SK-N-SH (cell line): ENCODE measurements at regions not wholly inside any gene's neighbourhood (a gene's known extent, or its start where the extent isn't known, plus 50 kb on each side); places are given as distances from the start of the nearest gene placed in this dataset.

Experiments used
- CTCF ChIA-PET: fragments of 300-600, 350-600 bp; formaldehyde crosslinking; extraction: SDS; loops from one replicate; lab custom pipeline; 2021; lab: Yijun Ruan, JAX
- POLR2A ChIA-PET: fragments of 350-600 bp; sonication (Branson Sonifier 250); formaldehyde crosslinking; extraction: SDS; loops from one replicate; lab custom pipeline; 2020; ENCODE audit warnings: antibody characterized with exemption, inconsistent platforms; lab: Yijun Ruan, JAX
- DNase-seq: peaks from one replicate; pipeline ENCODE4 v3.0.0; 2012
- H2AFZ ChIP-seq: fragments of 200-600 bp; sonication (generic); 2 replicates; pipeline ENCODE4 v1.8.1; 2016; ENCODE audit warnings: antibody characterized with exemption, mild to moderate bottlenecking, low read depth
- H3F3A ChIP-seq: fragments of 200-600 bp; sonication (generic); replicated peaks from 2 replicates; pipeline ENCODE3; 2016; ENCODE audit warnings: antibody characterized with exemption, mild to moderate bottlenecking; ENCODE audit not compliant: insufficient read depth
- H3K27ac ChIP-seq, 2 experiments: fragments of 200-500 bp in 1 of 2; fragments of 200-600 bp in 1 of 2; sonication (Bioruptor generic) in 1 of 2; sonication (generic), shearing (Covaris generic) in 1 of 2; 2 replicates each; pipeline versions ENCODE4 v1.5.1 to v1.6.1; 2014 to 2016; ENCODE audit warnings: low read depth in 2 of 2, inconsistent platforms in 1 of 2, low read length in 1 of 2, mild to moderate bottlenecking in 1 of 2, mixed read lengths in 1 of 2
- H3K27me3 ChIP-seq: fragments of 200-600 bp; sonication (generic), shearing (Covaris generic); 2 replicates; pipeline ENCODE4 v1.6.1; 2016; ENCODE audit warnings: mixed run types; ENCODE audit not compliant: insufficient read depth
- H3K36me3 ChIP-seq, 2 experiments: fragments of 200-500 bp in 1 of 2; fragments of 200-600 bp in 1 of 2; sonication (Bioruptor generic) in 1 of 2; sonication (generic) in 1 of 2; replicated peaks in 1 of 2; 2 replicates each; pipeline versions ENCODE3 to v1.5.1; 2014 to 2016; ENCODE audit warnings: low read length in 1 of 2, mild to moderate bottlenecking in 1 of 2; ENCODE audit not compliant: insufficient read depth in 2 of 2, control insufficient read depth in 1 of 2
- H3K4me1 ChIP-seq, 2 experiments: fragments of 200-500 bp in 1 of 2; fragments of 200-600 bp in 1 of 2; sonication (Bioruptor generic) in 1 of 2; sonication (generic), shearing (Covaris generic) in 1 of 2; 2 replicates each; pipeline versions ENCODE4 v1.5.1 to v1.6.1; 2014 to 2016; ENCODE audit warnings: low read depth in 1 of 2, low read length in 1 of 2, mixed run types in 1 of 2; ENCODE audit not compliant: insufficient read depth in 2 of 2, control insufficient read depth in 1 of 2
- H3K4me2 ChIP-seq: fragments of 200-600 bp; sonication (generic), shearing (Covaris generic); 2 replicates; pipeline ENCODE4 v1.6.1; 2017; ENCODE audit warnings: mixed run types
- H3K4me3 ChIP-seq, 2 experiments: fragments of 200-500 bp in 1 of 2; fragments of 200-600 bp in 1 of 2; sonication (Bioruptor generic) in 1 of 2; sonication (generic), shearing (Covaris generic) in 1 of 2; 2 replicates each; pipeline versions ENCODE4 v1.5.1 to v1.8.1; 2014 to 2016; ENCODE audit warnings: low read depth in 2 of 2, inconsistent platforms in 1 of 2, low read length in 1 of 2, mild to moderate bottlenecking in 1 of 2, mixed read lengths in 1 of 2, moderate library complexity in 1 of 2
- H3K79me2 ChIP-seq: fragments of 200-600 bp; sonication (generic); 2 replicates; pipeline ENCODE4 v1.8.1; 2017; ENCODE audit warnings: mild to moderate bottlenecking; ENCODE audit not compliant: insufficient read depth
- H3K9ac ChIP-seq: fragments of 200-600 bp; sonication (generic); 2 replicates; pipeline ENCODE4 v1.6.1; 2017; ENCODE audit warnings: mixed run types
- H3K9me2 ChIP-seq: fragments of 200-600 bp; sonication (generic); 2 replicates; pipeline ENCODE4 v1.6.1; 2017; ENCODE audit warnings: mixed run types
- H3K9me3 ChIP-seq: fragments of 200-600 bp; sonication (generic); 2 replicates; pipeline ENCODE4 v1.6.1; 2017; ENCODE audit warnings: mixed run types, mild to moderate bottlenecking, moderate library complexity
- H4K20me1 ChIP-seq: fragments of 200-600 bp; sonication (generic); 2 replicates; pipeline ENCODE4 v1.6.1; 2017; ENCODE audit warnings: mild to moderate bottlenecking, mixed run types; ENCODE audit not compliant: insufficient read depth
- CTCF ChIP-seq: fragments of 200-600 bp; sonication (generic); IDR thresholded peaks from 2 replicates; pipeline ENCODE4 v1.6.1; 2017; ENCODE audit warnings: antibody characterized with exemption, mild to moderate bottlenecking, moderate library complexity
- ELF1 ChIP-seq: IDR thresholded peaks from 2 replicates; pipeline ENCODE4 v1.4.0; 2012
- EP300 ChIP-seq, 2 experiments: IDR thresholded peaks; 2 replicates each; pipeline versions ENCODE4 v1.4.0 to v1.6.1; 2012; ENCODE audit warnings: borderline replicate concordance in 1 of 2, low read depth in 1 of 2, low read length in 1 of 2
- FOXJ3 ChIP-seq: sonication (generic); formaldehyde crosslinking; IDR thresholded peaks from 2 replicates; pipeline ENCODE4 v1.5.1; 2020; ENCODE audit warnings: mild to moderate bottlenecking, missing genetic modification reagents
- IRF3 ChIP-seq: fragments of 150-350 bp; IDR thresholded peaks from 2 replicates; pipeline ENCODE4 v1.6.1; 2016; ENCODE audit warnings: mild to moderate bottlenecking, low read depth, low read length
- JUND ChIP-seq: IDR thresholded peaks from 2 replicates; pipeline ENCODE4 v1.4.0; 2012
- MEF2A ChIP-seq: IDR thresholded peaks from 2 replicates; pipeline ENCODE4 v1.4.0; 2012; ENCODE audit warnings: low read depth, borderline replicate concordance
- MXI1 ChIP-seq: IDR thresholded peaks from 2 replicates; pipeline ENCODE4 v1.6.1; 2012; ENCODE audit warnings: mild to moderate bottlenecking, low read depth, low read length, improper control_type of control experiment
- NRF1 ChIP-seq: IDR thresholded peaks from 2 replicates; pipeline ENCODE4 v1.6.1; 2012; ENCODE audit warnings: low read depth, mild to moderate bottlenecking, low read length
- RCOR1 ChIP-seq: fragments of 150-350 bp; IDR thresholded peaks from 2 replicates; pipeline ENCODE4 v1.6.1; 2017; ENCODE audit warnings: antibody characterized with exemption, low read length
- REST ChIP-seq: IDR thresholded peaks from 2 replicates; pipeline ENCODE4 v1.6.1; 2012; ENCODE audit warnings: mild to moderate bottlenecking, low read depth, low read length, moderate library complexity
- RFX5 ChIP-seq: IDR thresholded peaks from 2 replicates; pipeline ENCODE4 v1.6.1; 2012; ENCODE audit warnings: mild to moderate bottlenecking, improper control_type of control experiment, low read length
- TEAD4 ChIP-seq: IDR thresholded peaks from 2 replicates; pipeline ENCODE4 v1.4.0; 2012; ENCODE audit warnings: mild to moderate bottlenecking, borderline replicate concordance; ENCODE audit not compliant: insufficient read depth
- ZBTB33 ChIP-seq: IDR thresholded peaks from 2 replicates; pipeline ENCODE4 v1.4.0; 2012; ENCODE audit warnings: low read depth, borderline replicate concordance
- WGBS: methylation state at CpG from one replicate; pipeline ENCODE4 v1.1.6; 2017; ENCODE audit warnings: low lambda C conversion rate; 5-methylcytosine and 5-hydroxymethylcytosine counted together

- Histone ChIP-seq H3K4me2 (no peak overlapping the region), H3K27ac (no peak overlapping the region), H4K20me1 (no peaks in the 10 kb centered on the region), H3F3A (no peaks in the 10 kb centered on the region), H3K36me3 (no peaks in the 10 kb centered on the region), H2AFZ (no peak overlapping the region), H3K9ac (no peak overlapping the region), H3K4me1 (no peaks in the 10 kb centered on the region), H3K4me3 (no peak overlapping the region), H3K27me3 (peaks cover 22% of the 10 kb centered on the region; the same call in 1 of the 2 replicates), H3K9me3 (no peaks in the 10 kb centered on the region), H3K9me2 (no peaks in the 10 kb centered on the region), H3K79me2 (no peaks in the 10 kb centered on the region)
- TF ChIP-seq REST, result no peak
- TF ChIP-seq MXI1, result no peak
- TF ChIP-seq NRF1, result no peak
- no peak for TF ChIP-seq TEAD4
- no peak for TF ChIP-seq CTCF
- no peak for TF ChIP-seq JUND
- no peak for TF ChIP-seq MEF2A
- no peak for TF ChIP-seq RFX5
- no peak for TF ChIP-seq FOXJ3 (CRISPR knock-in tag)
- 25% methylated on average over 9 of the region's 9 CpGs for WGBS
- no peak for DNase-seq
- CTCF ChIA-PET, result interaction anchor here (1.4 kb wide), 1 partner anchor 7 kb away, joined by 4 read pairs; no protein-coding TSS in a partner anchor
- POLR2A ChIA-PET, result no interaction called here
Observed at GRCh38 chr6:1553562-1554083, 56.1 kb upstream of the FOXC1 start.

GRCh38 chr6:1554141-1554475 is 55.6 kb upstream of the FOXC1 start:
- Histone ChIP-seq H3K27ac (no peak overlapping the region), H3K9ac (no peak overlapping the region)

More at GRCh38 chr6:1554141-1554475, 55.6 kb upstream of the FOXC1 start:
- no peak for DNase-seq
- Histone ChIP-seq H3K27me3 (peaks cover 17% of the 10 kb centered on the region; the same call in 1 of the 2 replicates), H3K36me3 (no peaks in the 10 kb centered on the region), H2AFZ (no peak overlapping the region), H3K79me2 (no peaks in the 10 kb centered on the region), H3F3A (no peaks in the 10 kb centered on the region), H4K20me1 (no peaks in the 10 kb centered on the region), H3K4me3 (no peak overlapping the region), H3K4me1 (no peaks in the 10 kb centered on the region), H3K4me2 (no peak overlapping the region), H3K9me2 (no peaks in the 10 kb centered on the region)
- 29% methylated on average over 5 of the region's 8 CpGs for WGBS
- POLR2A ChIA-PET, result no interaction called here
- CTCF ChIA-PET, result interaction anchor here (1.2 to 1.6 kb wide), 2 partner anchors 11 to 19 kb away, joined by 3 to 4 read pairs; no protein-coding TSS in a partner anchor
- TF ChIP-seq REST (no peak), ZBTB33 (no peak), EP300 (IDR thresholded peaks at IDR 0.05; ENCODE audit: borderline replicate concordance in 1 of 2, low read depth in 1 of 2, low read length in 1 of 2) (no peak), RCOR1 (no peak), FOXJ3 (CRISPR knock-in tag) (no peak), ELF1 (no peak), IRF3 (no peak)
- TF ChIP-seq, all 33 proteins: peak for 0
- H3K9me3 ChIP-seq, result no peaks in the 10 kb centered on the region
